KMS-11 (cell line): ENCODE measurements at regions not wholly inside any gene's neighbourhood (a gene's known extent, or its start where the extent isn't known, plus 50 kb on each side); places are given as distances from the start of the nearest gene placed in this dataset.

Experiments used
- H2AFZ ChIP-seq: fragments of 200-600 bp; sonication (generic); 2 replicates; pipeline ENCODE4 v1.6.1; 2016; ENCODE audit warnings: antibody characterized with exemption, mixed run types, low read depth
- H3K27ac ChIP-seq: fragments of 200-600 bp; sonication (generic); 2 replicates; pipeline ENCODE4 v1.6.1; 2016; ENCODE audit warnings: mild to moderate bottlenecking, mixed run types
- H3K27me3 ChIP-seq: fragments of 200-600 bp; sonication (generic); 2 replicates; pipeline ENCODE4 v1.6.1; 2017; ENCODE audit warnings: mild to moderate bottlenecking, low read depth, mixed run types, moderate library complexity; ENCODE audit not compliant: insufficient read depth
- H3K36me3 ChIP-seq: fragments of 200-600 bp; sonication (generic); 2 replicates; pipeline ENCODE4 v1.6.1; 2017; ENCODE audit warnings: mild to moderate bottlenecking, mixed run types; ENCODE audit not compliant: insufficient read depth
- H3K4me1 ChIP-seq: fragments of 200-600 bp; sonication (generic); 2 replicates; pipeline ENCODE4 v1.6.1; 2016; ENCODE audit warnings: mild to moderate bottlenecking, low read depth, mixed run types; ENCODE audit not compliant: poor library complexity, severe bottlenecking
- H3K4me2 ChIP-seq: fragments of 200-600 bp; sonication (generic); 2 replicates; pipeline ENCODE4 v1.7.0; 2016; ENCODE audit warnings: mild to moderate bottlenecking, mixed run types
- H3K4me3 ChIP-seq: fragments of 200-600 bp; sonication (generic); IDR thresholded peaks from 2 replicates; pipeline ENCODE4 v1.6.1; 2017; ENCODE audit warnings: low read depth, low read length, mixed read lengths; ENCODE audit not compliant: insufficient read depth
- H3K79me2 ChIP-seq: fragments of 200-600 bp; sonication (generic); 2 replicates; pipeline ENCODE4 v1.6.1; 2016; ENCODE audit warnings: low read depth, mixed run types; ENCODE audit not compliant: insufficient read depth
- H3K9ac ChIP-seq: fragments of 200-600 bp; sonication (generic); 2 replicates; pipeline ENCODE4 v1.6.1; 2016; ENCODE audit warnings: mild to moderate bottlenecking, mixed run types
- H4K20me1 ChIP-seq: fragments of 200-600 bp; sonication (generic); 2 replicates; pipeline ENCODE4 v1.6.1; 2016; ENCODE audit warnings: mild to moderate bottlenecking, mixed run types; ENCODE audit not compliant: insufficient read depth
- TF ChIP-seq, protein P1 (sequence below): fragments of 200-600 bp; sonication (generic); conservative IDR thresholded peaks from 2 replicates; pipeline ENCODE4 v1.6.1; 2017; ENCODE audit warnings: low read depth, mild to moderate bottlenecking, antibody characterized with exemption, low read length, moderate library complexity, mixed read lengths

GRCh38 chr2:136062066-136062837, 55.7 kb downstream of the CXCR4 start:
- Histone ChIP-seq H3K36me3 (no peaks in the 10 kb centered on the region), H3K79me2 (no peaks in the 10 kb centered on the region), H3K4me2 (no peak overlapping the region), H3K27me3 (no peaks in the 10 kb centered on the region), H3K4me1 (peaks cover 36% of the 10 kb centered on the region), H3K9ac (no peak overlapping the region), H4K20me1 (no peaks in the 10 kb centered on the region), H3K27ac (no peak overlapping the region), H3K4me3 (no peak overlapping the region), H2AFZ (no peak overlapping the region)
- TF ChIP-seq, protein P1, sequence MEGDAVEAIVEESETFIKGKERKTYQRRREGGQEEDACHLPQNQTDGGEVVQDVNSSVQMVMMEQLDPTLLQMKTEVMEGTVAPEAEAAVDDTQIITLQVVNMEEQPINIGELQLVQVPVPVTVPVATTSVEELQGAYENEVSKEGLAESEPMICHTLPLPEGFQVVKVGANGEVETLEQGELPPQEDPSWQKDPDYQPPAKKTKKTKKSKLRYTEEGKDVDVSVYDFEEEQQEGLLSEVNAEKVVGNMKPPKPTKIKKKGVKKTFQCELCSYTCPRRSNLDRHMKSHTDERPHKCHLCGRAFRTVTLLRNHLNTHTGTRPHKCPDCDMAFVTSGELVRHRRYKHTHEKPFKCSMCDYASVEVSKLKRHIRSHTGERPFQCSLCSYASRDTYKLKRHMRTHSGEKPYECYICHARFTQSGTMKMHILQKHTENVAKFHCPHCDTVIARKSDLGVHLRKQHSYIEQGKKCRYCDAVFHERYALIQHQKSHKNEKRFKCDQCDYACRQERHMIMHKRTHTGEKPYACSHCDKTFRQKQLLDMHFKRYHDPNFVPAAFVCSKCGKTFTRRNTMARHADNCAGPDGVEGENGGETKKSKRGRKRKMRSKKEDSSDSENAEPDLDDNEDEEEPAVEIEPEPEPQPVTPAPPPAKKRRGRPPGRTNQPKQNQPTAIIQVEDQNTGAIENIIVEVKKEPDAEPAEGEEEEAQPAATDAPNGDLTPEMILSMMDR: no peak

DNA sequence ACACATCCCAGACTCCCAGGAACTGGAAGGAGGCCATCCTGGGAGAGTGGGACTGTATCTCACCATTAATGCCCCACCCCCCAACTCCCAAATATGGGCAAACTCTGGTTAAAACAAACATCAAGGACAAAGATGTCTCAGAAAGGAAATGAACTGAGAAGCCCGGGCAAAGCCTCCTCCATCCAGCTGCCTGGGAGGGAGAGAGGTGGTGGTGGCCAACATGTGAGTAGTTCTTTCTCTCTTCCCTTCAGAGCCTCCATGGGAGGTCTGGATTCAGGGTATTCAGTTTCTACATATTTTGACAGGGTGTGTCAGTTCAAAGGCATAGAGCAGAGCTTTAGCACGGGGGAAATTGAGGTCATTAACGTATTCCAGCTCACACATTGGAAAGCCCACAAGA, 57.5 kb downstream of the CXCR4 start:
- no peaks in the 10 kb centered on the region for H3K36me3 ChIP-seq
- H3K4me2 ChIP-seq: no peak overlapping the region
- TF ChIP-seq, protein P1: no peak
- no peak overlapping the region for H3K9ac ChIP-seq
- no peaks in the 10 kb centered on the region for H4K20me1 ChIP-seq
- no peak overlapping the region for H3K4me3 ChIP-seq
- H3K27ac ChIP-seq: no peak overlapping the region
- H3K79me2 ChIP-seq: no peaks in the 10 kb centered on the region
- peaks cover 55% of the 10 kb centered on the region for H3K4me1 ChIP-seq
- no peaks in the 10 kb centered on the region for H3K27me3 ChIP-seq
- H2AFZ ChIP-seq: no peak overlapping the region

GRCh38 chr2:136059036-136059472, 58.9 kb downstream of the CXCR4 start:
- Histone ChIP-seq H2AFZ (peak overlapping the region; percentile 45; the same call in 1 of the 2 replicates), H3K27ac (peak overlapping the region; percentile 99), H3K4me1 (peaks cover 67% of the 10 kb centered on the region), H3K9ac (0 out of 2 replicates have a peak overlapping the region, but pooled peaks have one; percentile 2), H3K36me3 (no peaks in the 10 kb centered on the region), H4K20me1 (no peaks in the 10 kb centered on the region), H3K79me2 (no peaks in the 10 kb centered on the region), H3K27me3 (no peaks in the 10 kb centered on the region), H3K4me2 (peak overlapping the region; percentile 100), H3K4me3 (no peak overlapping the region)
- TF ChIP-seq, protein P1: no peak

GRCh38 chr2:136058262-136058661, 59.7 kb downstream of the CXCR4 start:
- H3K9ac ChIP-seq: peak overlapping the region; percentile 66; the same call in 1 of the 2 replicates

More at GRCh38 chr2:136058262-136058661, 59.7 kb downstream of the CXCR4 start:
- Histone ChIP-seq H2AFZ (peak overlapping the region; percentile 67), H3K36me3 (no peaks in the 10 kb centered on the region), H3K4me2 (peak overlapping the region; percentile 100), H3K79me2 (no peaks in the 10 kb centered on the region), H3K4me1 (peaks cover 68% of the 10 kb centered on the region), H3K4me3 (no peak overlapping the region), H3K27ac (peak overlapping the region; percentile 99), H4K20me1 (no peaks in the 10 kb centered on the region), H3K27me3 (no peaks in the 10 kb centered on the region)
- TF ChIP-seq, protein P1: no peak
